Activated naive CD8-positive, alpha-beta T cell treated with anti-CD3 and anti-CD28 coated beads, Interleukin-2, amount 50 U/mL, for 24 hours (primary cell): ENCODE measurements at regions not wholly inside any gene's neighbourhood (a gene's known extent, or its start where the extent isn't known, plus 50 kb on each side); places are given as distances from the start of the nearest gene placed in this dataset.
"Not testable (repeated sequence)": the region's sequence is repeated elsewhere in the genome, so short reads cannot be mapped to it uniquely, and the experiment has no call there.

ENCODE experiments used
- ATAC-seq: fragments of 150-1000 bp; cut with Tn5 transposase; one replicate; pipeline ENCODE4 v1.10.0; 2021
- DNase-seq: peaks from one replicate; pipeline ENCODE4 v3.0.0; 2021
- H3K27ac Mint-ChIP-seq: one replicate; pipeline ENCODE4 v1.8.0; 2021; ENCODE audit warnings: mild to moderate bottlenecking, mixed read lengths
- H3K27me3 Mint-ChIP-seq: one replicate; pipeline ENCODE4 v1.8.0; 2021; ENCODE audit warnings: mixed read lengths
- H3K36me3 Mint-ChIP-seq: one replicate; pipeline ENCODE4 v1.8.0; 2021; ENCODE audit warnings: low read depth, mixed read lengths
- H3K4me1 Mint-ChIP-seq: one replicate; pipeline ENCODE4 v1.8.0; 2021; ENCODE audit warnings: mixed read lengths
- H3K4me3 Mint-ChIP-seq: one replicate; pipeline ENCODE4 v1.8.0; 2021; ENCODE audit warnings: mild to moderate bottlenecking, moderate library complexity, mixed read lengths
- H3K9me3 Mint-ChIP-seq: one replicate; pipeline ENCODE4 v1.8.0; 2021; ENCODE audit warnings: mixed read lengths

DNA sequence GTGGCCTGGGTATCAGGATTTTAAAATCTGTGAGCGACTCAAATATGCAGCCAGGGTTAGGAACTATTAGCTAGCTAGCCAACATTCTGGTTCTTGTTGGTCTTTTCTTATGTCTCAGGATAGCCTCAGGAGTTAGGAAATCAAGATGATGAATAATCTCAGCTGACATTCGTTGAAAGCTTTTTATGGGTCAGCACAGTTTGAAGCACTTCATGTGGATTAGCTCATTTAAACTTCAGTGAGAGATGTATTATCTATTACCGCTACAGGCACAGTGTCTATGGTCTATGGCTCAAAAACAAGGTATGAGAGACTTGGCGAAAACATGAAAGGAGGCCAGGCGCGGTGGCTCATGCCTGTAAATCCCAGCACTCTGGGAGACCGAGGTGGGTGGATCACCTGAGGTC lies 187.5 kb upstream of the THRB start:
- DNase-seq (no peak), ATAC-seq (no peak)
- Mint-ChIP-seq H3K27ac (no peak overlapping the region), H3K4me1 (peaks cover 24% of the 10 kb centered on the region), H3K27me3 (peaks cover 55% of the 10 kb centered on the region), H3K4me3 (no peak overlapping the region), H3K36me3 (no peaks in the 10 kb centered on the region), H3K9me3 (no peaks in the 10 kb centered on the region)

DNA sequence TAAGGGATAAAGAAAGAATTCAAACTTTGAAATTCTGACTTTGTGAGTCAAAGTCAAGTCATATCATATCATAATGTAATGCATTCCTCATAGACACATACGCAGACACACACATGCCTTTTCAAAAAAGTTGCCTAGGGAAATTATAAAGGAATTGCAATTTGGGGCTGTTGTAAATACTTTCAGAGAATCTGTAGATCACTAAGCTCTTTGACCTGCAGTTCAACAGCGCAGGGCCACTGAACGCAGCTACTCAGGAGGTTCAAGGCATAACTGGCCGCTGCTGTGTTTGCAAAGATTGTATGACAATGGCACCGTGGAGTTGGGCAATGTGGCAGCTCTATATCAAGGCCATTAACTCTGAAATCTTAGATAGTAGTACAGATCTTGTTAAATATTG lies 188.4 kb upstream of the THRB start:
- H3K27ac Mint-ChIP-seq = no peak overlapping the region
- DNase-seq (no peak), ATAC-seq (no peak)
- H3K36me3 Mint-ChIP-seq = no peaks in the 10 kb centered on the region
- H3K4me3 Mint-ChIP-seq = no peak overlapping the region
- H3K4me1 Mint-ChIP-seq = peaks cover 20% of the 10 kb centered on the region
- H3K27me3 Mint-ChIP-seq = peaks cover 56% of the 10 kb centered on the region
- no peaks in the 10 kb centered on the region for H3K9me3 Mint-ChIP-seq

DNA sequence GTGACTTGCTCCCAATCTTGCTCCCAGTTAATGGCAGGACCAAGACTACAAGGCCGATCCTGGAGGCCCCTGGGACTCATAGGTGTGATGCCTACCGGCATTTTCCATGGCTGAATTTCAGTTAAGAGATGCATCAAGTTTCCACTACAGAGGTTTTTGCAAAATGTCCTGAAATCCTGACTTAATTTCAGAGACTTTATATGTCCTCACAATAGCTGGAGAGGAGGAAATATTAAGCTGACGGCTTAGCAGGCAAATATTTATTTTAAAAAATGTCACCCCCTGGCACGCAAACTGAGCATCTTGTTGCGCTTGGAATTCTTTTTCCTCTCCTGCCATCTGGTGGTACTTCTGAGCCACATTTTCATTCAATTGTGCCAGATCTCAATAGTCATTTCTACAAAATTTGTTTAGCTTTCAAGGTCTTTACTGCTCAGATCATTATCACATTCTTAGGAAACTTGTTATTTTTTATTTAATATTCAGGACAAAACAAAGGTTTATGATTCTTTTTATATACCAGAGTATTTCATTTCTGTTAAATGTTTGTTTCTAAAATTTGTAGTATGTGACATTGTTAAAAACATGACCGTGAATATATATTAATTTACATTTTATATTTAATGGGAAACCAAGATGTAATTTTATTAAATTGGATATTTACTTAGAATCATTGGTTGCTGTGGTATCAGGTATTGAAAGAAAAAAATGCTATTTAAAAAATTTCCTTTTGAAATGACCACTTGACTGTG lies 189.2 kb upstream of the THRB start:
- Mint-ChIP-seq H3K4me1 (peaks cover 13% of the 10 kb centered on the region), H3K27me3 (peaks cover 55% of the 10 kb centered on the region), H3K9me3 (no peaks in the 10 kb centered on the region), H3K27ac (no peak overlapping the region), H3K4me3 (no peak overlapping the region), H3K36me3 (no peaks in the 10 kb centered on the region)
- DNase-seq (no peak), ATAC-seq (no peak)

DNA sequence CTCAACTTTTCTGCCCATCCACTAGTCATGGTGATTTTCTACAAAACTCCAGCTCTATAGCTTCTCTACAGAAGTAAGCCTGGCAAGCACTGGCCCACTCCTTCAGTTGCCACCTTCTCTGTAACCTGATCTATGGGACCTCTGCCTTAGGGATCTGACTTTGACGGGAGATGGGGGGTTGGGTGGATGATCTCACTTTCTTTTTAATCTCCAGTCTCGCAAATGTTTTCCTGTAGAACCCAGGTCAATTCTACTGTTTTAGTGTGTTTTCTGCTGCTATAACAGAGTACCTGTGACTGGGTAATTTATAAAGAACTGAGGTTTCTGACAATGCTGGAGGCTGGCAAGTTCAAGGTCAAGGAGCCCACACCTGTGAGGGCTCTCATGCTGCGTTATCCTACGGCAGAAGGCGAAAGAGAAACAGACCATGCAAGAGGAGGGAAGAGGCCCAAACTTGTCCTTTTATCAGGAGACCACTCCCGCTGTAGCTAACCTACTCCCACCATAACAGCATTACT lies 189.9 kb upstream of the THRB start:
- Mint-ChIP-seq H3K4me1 (peaks cover 10% of the 10 kb centered on the region), H3K9me3 (no peaks in the 10 kb centered on the region), H3K27ac (no peak overlapping the region), H3K36me3 (no peaks in the 10 kb centered on the region), H3K4me3 (no peak overlapping the region), H3K27me3 (peaks cover 51% of the 10 kb centered on the region)
- DNase-seq = no peak
- no peak for ATAC-seq

DNA sequence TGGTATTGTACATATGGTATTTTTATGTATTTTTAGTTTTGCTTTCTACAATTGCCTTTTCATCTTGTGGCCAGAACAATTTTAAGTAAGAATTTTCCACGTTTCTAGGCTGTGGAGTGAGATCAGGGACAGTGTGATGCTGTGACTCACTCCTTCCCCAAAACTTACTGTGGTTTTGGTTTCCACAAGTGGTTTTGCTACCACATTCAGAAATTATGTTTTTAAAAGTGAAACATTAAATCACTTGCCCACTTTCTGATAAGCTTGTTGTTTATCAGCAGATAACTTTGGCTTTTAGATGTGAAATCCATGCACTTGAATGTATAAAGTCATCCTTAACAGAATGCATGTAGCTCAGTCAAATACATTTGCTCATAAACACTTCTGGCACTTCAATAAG lies 192.2 kb upstream of the THRB start:
- Mint-ChIP-seq H3K4me3 (no peak overlapping the region), H3K36me3 (no peaks in the 10 kb centered on the region), H3K27me3 (peaks cover 29% of the 10 kb centered on the region), H3K4me1 (peaks cover 10% of the 10 kb centered on the region), H3K27ac (peak overlapping the region; percentile 35), H3K9me3 (no peaks in the 10 kb centered on the region)
- ATAC-seq = peak; percentile 93
- DNase-seq = peak; percentile 11

DNA sequence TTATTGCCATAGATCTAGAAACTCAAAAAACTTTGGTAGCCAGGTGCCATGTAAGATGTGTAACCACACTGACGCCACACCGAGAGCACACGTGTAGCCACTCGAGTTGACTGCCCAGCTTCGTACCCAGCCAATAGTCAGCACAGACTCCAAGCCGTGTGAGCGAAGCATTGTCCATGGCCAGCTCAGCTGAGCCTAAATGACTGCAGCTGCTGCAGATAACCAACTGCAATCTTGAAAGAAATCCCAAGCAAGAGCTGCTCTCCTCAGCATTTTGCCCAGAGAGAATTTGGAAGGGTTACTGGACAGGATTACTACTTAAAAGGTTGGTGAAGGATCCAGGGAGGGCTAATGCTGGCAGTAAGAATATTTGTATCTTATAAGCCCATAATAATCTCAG lies 193.0 kb upstream of the THRB start:
- no peaks in the 10 kb centered on the region for H3K9me3 Mint-ChIP-seq
- H3K27ac Mint-ChIP-seq = no peak overlapping the region
- peaks cover 24% of the 10 kb centered on the region for H3K27me3 Mint-ChIP-seq

DNA sequence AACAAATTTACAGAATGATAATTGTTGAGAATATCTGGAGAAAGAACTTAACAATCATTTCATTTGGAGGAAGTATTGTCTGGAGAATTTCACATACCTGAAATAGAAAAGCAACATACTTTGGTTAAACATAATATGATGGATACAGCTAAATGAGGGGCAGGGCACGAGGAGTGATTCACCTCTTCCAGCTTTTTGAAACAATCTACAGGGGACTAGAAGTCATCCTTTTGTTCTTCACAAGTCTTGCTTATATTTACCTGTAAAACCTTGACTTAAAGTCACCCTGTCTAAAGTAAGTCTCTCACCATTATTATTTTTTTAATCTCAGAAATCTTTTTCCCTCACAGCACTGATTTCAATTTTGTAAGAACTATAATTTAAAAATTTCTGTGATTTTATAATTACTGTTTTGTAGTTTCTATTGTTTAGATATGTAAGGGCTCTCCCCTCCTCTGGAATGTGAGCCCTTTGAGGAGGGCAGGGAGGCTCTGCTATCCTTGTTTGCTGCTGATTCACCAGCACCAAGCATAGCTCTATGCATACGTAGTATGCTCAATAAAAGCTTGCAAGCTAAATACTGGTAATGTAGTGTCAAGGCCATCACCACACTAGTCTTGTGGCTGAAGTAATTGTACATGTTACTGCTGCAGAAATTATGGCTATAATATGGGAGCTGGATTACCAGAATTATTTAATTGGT lies 193.9 kb upstream of the THRB start:
- peaks cover 10% of the 10 kb centered on the region for H3K4me1 Mint-ChIP-seq
- H3K4me3 Mint-ChIP-seq = no peak overlapping the region
- H3K27me3 Mint-ChIP-seq = peaks cover 19% of the 10 kb centered on the region
- H3K9me3 Mint-ChIP-seq = no peaks in the 10 kb centered on the region
- no peak overlapping the region for H3K27ac Mint-ChIP-seq
- no peaks in the 10 kb centered on the region for H3K36me3 Mint-ChIP-seq
- DNase-seq (no peak), ATAC-seq (no peak)

More for the DNA sequence above, 193.0 kb upstream of the THRB start:
- no peak for DNase-seq
- ATAC-seq = no peak
- Mint-ChIP-seq H3K4me1 (peaks cover 10% of the 10 kb centered on the region), H3K4me3 (no peak overlapping the region), H3K36me3 (no peaks in the 10 kb centered on the region)

DNA sequence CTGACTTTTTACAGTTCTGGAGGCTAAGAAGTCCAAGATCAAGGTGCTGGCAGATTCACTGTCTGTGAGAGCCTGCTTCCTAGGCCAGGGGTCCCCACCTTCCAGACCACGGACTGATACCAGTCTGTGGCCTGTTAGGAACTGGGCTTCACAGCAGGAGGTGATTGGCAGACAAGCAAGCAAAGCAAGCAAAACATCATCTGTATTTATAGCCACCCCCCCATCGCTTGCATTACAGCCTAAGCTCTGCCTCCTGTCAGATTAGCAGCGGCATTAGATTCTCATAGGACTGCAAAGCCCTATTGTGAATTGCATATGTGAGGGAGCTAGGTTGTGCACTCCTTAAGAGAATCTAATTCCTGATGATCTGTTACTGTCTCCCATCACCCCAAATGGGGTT lies 194.7 kb upstream of the THRB start:
- no peak overlapping the region for H3K4me3 Mint-ChIP-seq
- peaks cover 16% of the 10 kb centered on the region for H3K27me3 Mint-ChIP-seq

DNA sequence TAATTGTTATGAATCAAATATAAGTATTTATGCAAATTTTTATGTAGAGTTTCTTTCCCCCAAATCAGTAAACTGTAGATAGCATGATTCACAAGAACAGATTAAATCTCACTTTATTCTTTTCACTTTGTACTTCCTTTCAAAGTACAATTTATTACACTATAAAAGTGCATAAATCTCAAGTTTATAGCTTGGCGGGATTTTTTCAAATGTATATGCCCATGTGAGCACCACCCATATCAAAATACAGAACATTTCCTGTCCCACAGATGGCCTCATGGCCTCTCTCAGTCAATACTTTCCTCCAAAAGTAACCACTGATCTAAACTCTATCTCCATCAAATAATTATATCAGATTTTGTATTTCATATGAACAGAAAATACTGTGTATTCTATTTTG lies 196.1 kb upstream of the THRB start:
- no peak for DNase-seq
- H3K4me3 Mint-ChIP-seq = no peak overlapping the region
- H3K27me3 Mint-ChIP-seq = peaks cover 6% of the 10 kb centered on the region

More for the DNA sequence above, 194.7 kb upstream of the THRB start:
- Mint-ChIP-seq H3K36me3 (no peaks in the 10 kb centered on the region), H3K4me1 (peaks cover 10% of the 10 kb centered on the region), H3K9me3 (peaks cover 6% of the 10 kb centered on the region), H3K27ac (no peak overlapping the region)
- DNase-seq = no peak
- ATAC-seq = no peak

DNA sequence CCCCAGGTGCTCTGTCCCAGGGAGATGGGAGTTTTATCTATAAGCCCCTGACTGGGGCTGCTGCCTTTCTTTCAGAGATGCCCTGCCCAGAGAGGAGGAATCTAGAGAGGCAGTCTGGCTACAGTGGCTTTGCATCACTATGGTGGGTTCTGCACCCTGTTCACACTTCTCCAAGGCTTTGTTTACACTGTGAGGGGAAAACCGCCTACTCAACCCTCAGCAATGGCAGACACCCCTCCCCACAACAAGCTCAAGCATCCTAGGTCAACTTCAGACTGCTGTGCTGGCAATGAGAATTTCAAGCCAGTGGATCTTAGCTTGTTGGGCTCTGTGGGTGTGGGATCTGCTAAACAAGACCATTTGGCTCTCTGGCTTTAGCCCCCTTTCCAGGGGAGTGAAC lies 204.4 kb upstream of the THRB start:
- H3K27me3 Mint-ChIP-seq, H3K27ac Mint-ChIP-seq, H3K4me3 Mint-ChIP-seq, DNase-seq, H3K4me1 Mint-ChIP-seq, H3K36me3 Mint-ChIP-seq, ATAC-seq: not testable (repeated sequence)
- H3K9me3 Mint-ChIP-seq = peaks cover 14% of the 10 kb centered on the region

More for the DNA sequence above, 196.1 kb upstream of the THRB start:
- no peaks in the 10 kb centered on the region for H3K36me3 Mint-ChIP-seq
- peaks cover 6% of the 10 kb centered on the region for H3K9me3 Mint-ChIP-seq
- no peak overlapping the region for H3K27ac Mint-ChIP-seq
- peaks cover 10% of the 10 kb centered on the region for H3K4me1 Mint-ChIP-seq
- no peak for ATAC-seq

DNA sequence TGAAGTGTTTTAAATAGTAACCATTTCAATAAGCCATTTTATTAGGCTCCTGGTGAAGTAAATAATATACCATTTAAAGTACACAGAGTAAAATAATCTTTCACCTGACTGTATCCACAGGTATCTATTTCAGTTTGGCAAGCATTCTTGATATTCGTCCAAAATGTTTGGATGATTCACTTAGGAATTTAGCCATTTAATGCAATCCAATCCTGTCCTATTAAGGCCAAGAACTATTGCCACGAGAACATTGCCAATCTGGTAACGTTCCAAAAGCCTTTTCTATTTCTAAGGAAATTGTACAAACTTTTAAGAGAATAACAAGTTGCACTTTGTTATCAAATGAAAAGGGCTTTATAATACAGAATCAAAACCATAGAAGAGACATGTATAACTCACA lies 209.8 kb upstream of the THRB start:
- peaks cover 3% of the 10 kb centered on the region for H3K9me3 Mint-ChIP-seq
- ATAC-seq = no peak
- no peak for DNase-seq
- no peaks in the 10 kb centered on the region for H3K4me1 Mint-ChIP-seq
- no peak overlapping the region for H3K27ac Mint-ChIP-seq
- no peaks in the 10 kb centered on the region for H3K36me3 Mint-ChIP-seq
- peaks cover 4% of the 10 kb centered on the region for H3K27me3 Mint-ChIP-seq
- no peak overlapping the region for H3K4me3 Mint-ChIP-seq

DNA sequence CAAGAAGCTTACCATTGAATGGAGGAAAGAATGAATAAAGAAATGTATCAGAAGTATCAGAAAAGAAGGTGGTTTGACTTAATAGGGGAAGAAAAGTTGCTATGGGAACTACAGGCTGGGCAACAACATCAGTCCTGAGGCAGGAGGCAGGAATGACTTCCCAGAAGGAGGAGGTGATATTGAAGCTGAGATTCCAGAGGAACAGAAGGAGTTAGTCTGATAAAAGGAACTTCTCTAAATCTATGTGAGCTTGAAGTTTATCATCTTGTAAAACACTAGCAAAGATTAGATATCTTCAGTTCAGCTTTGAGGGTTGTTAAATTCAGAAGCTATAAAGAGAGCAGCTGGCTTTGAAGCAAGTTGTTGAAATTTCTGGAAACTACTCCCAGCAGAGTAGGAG lies 213.3 kb upstream of the THRB start:
- Mint-ChIP-seq H3K36me3 (no peaks in the 10 kb centered on the region), H3K27me3 (peaks cover 5% of the 10 kb centered on the region), H3K4me3 (no peak overlapping the region), H3K27ac (no peak overlapping the region), H3K4me1 (no peaks in the 10 kb centered on the region), H3K9me3 (no peaks in the 10 kb centered on the region)
- DNase-seq (no peak), ATAC-seq (no peak)

DNA sequence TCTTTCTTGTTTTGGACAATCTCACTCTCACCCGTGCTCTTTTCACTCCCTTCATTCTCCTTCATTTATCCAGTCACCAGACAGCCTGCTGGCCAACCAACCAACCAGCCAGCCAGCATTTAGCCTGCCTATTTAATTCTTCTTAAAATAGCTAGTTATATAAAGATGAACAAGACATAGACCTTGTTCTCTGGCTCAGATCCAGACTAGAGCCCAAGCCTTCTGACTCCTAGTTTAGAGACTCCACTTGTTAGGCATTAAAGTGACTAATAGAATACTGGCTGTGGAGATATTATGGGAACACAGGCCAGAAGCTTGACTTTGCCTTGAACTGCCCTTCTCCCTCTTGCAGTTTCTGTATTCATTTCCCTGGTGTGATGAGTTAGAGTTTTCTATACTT lies 215.3 kb upstream of the THRB start:
- no peaks in the 10 kb centered on the region for H3K9me3 Mint-ChIP-seq
- H3K27ac Mint-ChIP-seq = no peak overlapping the region
- no peak for DNase-seq
- no peak overlapping the region for H3K4me3 Mint-ChIP-seq
- ATAC-seq = no peak
- no peaks in the 10 kb centered on the region for H3K36me3 Mint-ChIP-seq
- no peaks in the 10 kb centered on the region for H3K4me1 Mint-ChIP-seq
- H3K27me3 Mint-ChIP-seq = peaks cover 5% of the 10 kb centered on the region

DNA sequence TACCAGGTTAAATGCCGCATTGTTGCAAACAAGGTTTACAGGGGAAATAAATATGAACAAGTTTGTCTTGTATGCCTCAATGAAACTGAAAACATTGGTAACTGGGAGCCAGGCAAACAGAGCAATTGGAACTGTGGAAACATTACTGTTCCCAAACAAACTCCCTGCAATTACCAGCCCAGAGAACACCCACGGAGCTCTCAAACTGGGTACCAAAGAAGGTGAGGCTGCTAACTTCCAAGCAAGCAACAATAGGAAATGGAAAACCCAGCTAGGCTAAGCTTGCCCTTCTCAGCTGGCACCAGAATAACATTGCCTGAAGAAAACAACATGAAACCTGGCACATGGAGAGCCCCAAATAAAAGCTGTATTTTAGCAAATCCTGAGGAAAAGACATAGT lies 218.9 kb upstream of the THRB start:
- H3K27ac Mint-ChIP-seq = no peak overlapping the region
- DNase-seq (no peak), ATAC-seq (no peak)
- H3K36me3 Mint-ChIP-seq = no peaks in the 10 kb centered on the region
- no peaks in the 10 kb centered on the region for H3K9me3 Mint-ChIP-seq
- no peaks in the 10 kb centered on the region for H3K4me1 Mint-ChIP-seq
- H3K27me3 Mint-ChIP-seq = peaks cover 1% of the 10 kb centered on the region
- no peak overlapping the region for H3K4me3 Mint-ChIP-seq

DNA sequence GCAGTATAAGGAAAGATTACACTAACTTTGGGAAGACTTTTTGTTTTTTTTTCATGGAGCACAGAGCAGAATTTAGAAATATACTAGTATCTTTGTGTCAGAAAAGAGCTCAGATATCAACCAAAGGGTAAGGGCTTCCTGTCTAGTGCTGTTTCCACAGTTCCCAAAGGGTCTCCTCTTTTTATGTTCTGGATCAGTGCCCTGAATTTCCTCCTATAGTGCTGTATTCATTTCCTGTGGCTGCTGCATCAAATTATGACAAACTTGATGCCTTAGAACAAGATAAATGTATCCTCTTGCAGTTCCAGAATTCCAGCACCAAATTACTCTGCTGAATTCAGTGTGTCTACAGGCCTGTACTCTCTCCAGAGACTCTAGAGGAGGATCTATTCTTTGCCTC lies 219.8 kb upstream of the THRB start:
- Mint-ChIP-seq H3K27ac (no peak overlapping the region), H3K4me1 (no peaks in the 10 kb centered on the region), H3K4me3 (no peak overlapping the region), H3K9me3 (no peaks in the 10 kb centered on the region), H3K27me3 (peaks cover 1% of the 10 kb centered on the region), H3K36me3 (no peaks in the 10 kb centered on the region)
- ATAC-seq (no peak), DNase-seq (no peak)
